ENCODE measurements at regions not wholly inside any gene's neighbourhood (a gene's known extent, or its start where the extent isn't known, plus 50 kb on each side); places are given as distances from the start of the nearest gene placed in this dataset.
"Not testable (repeated sequence)": the region's sequence is repeated elsewhere in the genome, so short reads cannot be mapped to it uniquely, and the experiment has no call there.

- H3K27me3 ChIP-seq (ENCODE audit: control insufficient read depth in 2 of 2, insufficient read depth in 1 of 2, low read length in 1 of 2): no peaks in the 10 kb centered on the region
- 85% methylated on average over 1 of the region's 1 CpG for WGBS
- peaks cover 0 to under 1% of the 10 kb centered on the region in 2 donors for H3K9me3 ChIP-seq (ENCODE audit: control insufficient read depth in 2 of 2, insufficient read depth in 1 of 2, low read length in 1 of 2)
- H3K4me1 ChIP-seq (ENCODE audit: control insufficient read depth in 2 of 2, insufficient read depth in 2 of 2, low read length in 2 of 2): no peaks in the 10 kb centered on the region
- DNase-seq (ENCODE audit: low read depth in 6 of 9, low spot score in 9 of 9): no peak
- H3K27ac ChIP-seq (ENCODE audit: low read depth in 1 of 2, low read length in 1 of 2): no peak overlapping the region
- H3K36me3 ChIP-seq (ENCODE audit: control insufficient read depth in 2 of 2, insufficient read depth in 2 of 2, low read length in 1 of 2): no peaks in the 10 kb centered on the region
- H3K4me3 ChIP-seq (ENCODE audit: low read length in 2 of 2): no peak overlapping the region
Measured at GRCh38 chr11:42976636-42977217, 335.1 kb upstream of the API5 start.

- no peak for DNase-seq (ENCODE audit: low read depth in 6 of 9, low spot score in 9 of 9)
- H3K4me3 ChIP-seq (ENCODE audit: low read length in 2 of 2): no peak overlapping the region
- 47% methylated on average over 2 of the region's 2 CpGs for whole genome bisulfite sequencing
- H3K4me1 ChIP-seq (ENCODE audit: control insufficient read depth in 2 of 2, insufficient read depth in 2 of 2, low read length in 2 of 2): no peaks in the 10 kb centered on the region
- no peak overlapping the region for H3K27ac ChIP-seq (ENCODE audit: low read depth in 1 of 2, low read length in 1 of 2)
- no peaks in the 10 kb centered on the region for H3K9me3 ChIP-seq (ENCODE audit: control insufficient read depth in 2 of 2, insufficient read depth in 1 of 2, low read length in 1 of 2)
- no peaks in the 10 kb centered on the region for H3K36me3 ChIP-seq (ENCODE audit: control insufficient read depth in 2 of 2, insufficient read depth in 2 of 2, low read length in 1 of 2)
- no peaks in the 10 kb centered on the region for H3K27me3 ChIP-seq (ENCODE audit: control insufficient read depth in 2 of 2, insufficient read depth in 1 of 2, low read length in 1 of 2)
Measured at GRCh38 chr11:42992594-42992993, 319.2 kb upstream of the API5 start.

DNA sequence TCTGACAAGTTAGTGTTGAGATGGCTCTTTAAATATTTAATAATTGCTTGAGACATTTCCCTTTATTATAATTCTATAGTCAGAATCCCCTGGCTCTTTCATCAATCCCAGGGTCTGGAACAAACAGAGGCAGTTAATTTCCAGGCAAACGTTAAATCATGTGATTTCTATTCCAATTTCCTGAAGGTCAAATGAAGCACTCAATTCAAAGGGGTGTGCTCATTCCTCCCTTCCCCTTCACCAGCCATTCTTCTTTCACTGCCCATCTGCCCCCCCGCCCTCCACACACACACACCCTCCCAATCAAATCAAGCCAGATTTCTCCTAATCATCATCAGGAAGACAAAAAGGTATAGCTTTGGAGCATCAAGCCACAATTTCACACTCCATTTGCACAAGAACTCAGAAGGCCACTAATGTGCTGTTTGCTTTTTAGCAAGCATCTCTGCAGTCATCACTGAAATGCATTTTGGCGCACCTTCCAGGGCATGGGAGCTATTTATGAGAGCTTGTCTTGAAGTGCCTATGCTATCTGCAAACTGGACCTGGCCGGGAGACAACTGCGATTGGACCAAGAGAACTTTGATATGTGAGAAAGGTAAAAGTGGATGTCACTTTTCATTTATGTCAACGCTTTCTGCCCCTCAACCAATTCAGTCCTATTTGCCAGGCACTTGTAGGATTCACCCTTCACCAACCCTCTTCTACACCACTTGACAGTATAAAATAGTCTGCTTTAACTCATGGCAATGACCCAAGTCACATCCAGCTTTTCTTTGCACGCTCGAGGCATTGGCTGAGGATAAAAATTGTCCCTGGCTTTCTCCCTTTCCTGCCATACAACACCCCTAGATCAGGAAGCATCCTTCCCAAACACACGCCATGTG, 315.1 kb upstream of the API5 start:
- no peaks in the 10 kb centered on the region for H3K27me3 ChIP-seq (ENCODE audit: control insufficient read depth in 2 of 2, insufficient read depth in 1 of 2, low read length in 1 of 2)
- DNase-seq (ENCODE audit: low read depth in 6 of 9, low spot score in 9 of 9): no peak
- H3K27ac ChIP-seq (ENCODE audit: low read depth in 1 of 2, low read length in 1 of 2): no peak overlapping the region
- H3K4me1 ChIP-seq (ENCODE audit: control insufficient read depth in 2 of 2, insufficient read depth in 2 of 2, low read length in 2 of 2): no peaks in the 10 kb centered on the region
- no peaks in the 10 kb centered on the region for H3K36me3 ChIP-seq (ENCODE audit: control insufficient read depth in 2 of 2, insufficient read depth in 2 of 2, low read length in 1 of 2)
- WGBS: 86% methylated on average over 9 of the region's 9 CpGs
- no peak overlapping the region for H3K4me3 ChIP-seq (ENCODE audit: low read length in 2 of 2)
- no peaks in the 10 kb centered on the region for H3K9me3 ChIP-seq (ENCODE audit: control insufficient read depth in 2 of 2, insufficient read depth in 1 of 2, low read length in 1 of 2)

GRCh38 chr11:43004879-43005278, 306.9 kb upstream of the API5 start:
- not testable (repeated sequence) for H3K27ac ChIP-seq (ENCODE audit: low read depth in 1 of 2, low read length in 1 of 2); DNase-seq (ENCODE audit: low read depth in 6 of 9, low spot score in 9 of 9); H3K27me3 ChIP-seq (ENCODE audit: control insufficient read depth in 2 of 2, insufficient read depth in 1 of 2, low read length in 1 of 2); H3K36me3 ChIP-seq (ENCODE audit: control insufficient read depth in 2 of 2, insufficient read depth in 2 of 2, low read length in 1 of 2); H3K9me3 ChIP-seq (ENCODE audit: control insufficient read depth in 2 of 2, insufficient read depth in 1 of 2, low read length in 1 of 2); H3K4me1 ChIP-seq (ENCODE audit: control insufficient read depth in 2 of 2, insufficient read depth in 2 of 2, low read length in 2 of 2); H3K4me3 ChIP-seq (ENCODE audit: low read length in 2 of 2)
- 91% methylated on average over 10 of the region's 10 CpGs for WGBS

GRCh38 chr11:43010042-43010441, 301.8 kb upstream of the API5 start:
- 61% methylated on average over 4 of the region's 4 CpGs for WGBS
- H3K27ac ChIP-seq (ENCODE audit: low read depth in 1 of 2, low read length in 1 of 2): no peak overlapping the region
- H3K4me1 ChIP-seq (ENCODE audit: control insufficient read depth in 2 of 2, insufficient read depth in 2 of 2, low read length in 2 of 2): no peaks in the 10 kb centered on the region
- H3K27me3 ChIP-seq (ENCODE audit: control insufficient read depth in 2 of 2, insufficient read depth in 1 of 2, low read length in 1 of 2): no peaks in the 10 kb centered on the region
- H3K9me3 ChIP-seq (ENCODE audit: control insufficient read depth in 2 of 2, insufficient read depth in 1 of 2, low read length in 1 of 2): peaks cover 0 to 4% of the 10 kb centered on the region in 2 donors
- no peak for DNase-seq (ENCODE audit: low read depth in 6 of 9, low spot score in 9 of 9)
- H3K36me3 ChIP-seq (ENCODE audit: control insufficient read depth in 2 of 2, insufficient read depth in 2 of 2, low read length in 1 of 2): no peaks in the 10 kb centered on the region
- H3K4me3 ChIP-seq (ENCODE audit: low read length in 2 of 2): no peak overlapping the region

- no peaks in the 10 kb centered on the region for H3K27me3 ChIP-seq (ENCODE audit: control insufficient read depth in 2 of 2, insufficient read depth in 1 of 2, low read length in 1 of 2)
- H3K36me3 ChIP-seq (ENCODE audit: control insufficient read depth in 2 of 2, insufficient read depth in 2 of 2, low read length in 1 of 2): no peaks in the 10 kb centered on the region
- H3K27ac ChIP-seq (ENCODE audit: low read depth in 1 of 2, low read length in 1 of 2): no peak overlapping the region
- no peaks in the 10 kb centered on the region for H3K9me3 ChIP-seq (ENCODE audit: control insufficient read depth in 2 of 2, insufficient read depth in 1 of 2, low read length in 1 of 2)
- 91% methylated on average over 2 of the region's 2 CpGs for WGBS
- H3K4me1 ChIP-seq (ENCODE audit: control insufficient read depth in 2 of 2, insufficient read depth in 2 of 2, low read length in 2 of 2): no peaks in the 10 kb centered on the region
- no peak overlapping the region for H3K4me3 ChIP-seq (ENCODE audit: low read length in 2 of 2)
- no peak for DNase-seq (ENCODE audit: low read depth in 6 of 9, low spot score in 9 of 9)
Measured at GRCh38 chr11:43012606-43013005, 299.2 kb upstream of the API5 start.

DNA sequence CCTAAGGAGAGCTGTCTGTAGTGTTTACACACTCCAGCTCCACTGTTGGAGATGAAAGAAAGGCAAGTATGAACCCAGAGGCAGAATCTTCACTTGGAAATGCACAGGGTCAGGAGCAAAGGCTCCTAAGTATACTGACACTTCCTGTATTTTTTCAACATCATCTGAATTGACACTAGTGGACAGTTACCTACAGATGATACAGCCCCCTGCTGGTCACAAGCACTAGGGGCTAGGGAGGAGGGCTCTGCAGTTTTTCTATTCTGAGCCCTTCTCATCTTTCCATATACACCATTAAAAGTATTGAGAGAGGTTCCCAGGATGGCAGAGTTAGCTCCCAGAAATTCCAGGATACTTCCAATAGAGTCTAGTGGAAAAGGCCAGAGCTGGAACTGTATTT, 290.3 kb upstream of the API5 start:
- DNase-seq (ENCODE audit: low read depth in 6 of 9, low spot score in 9 of 9): no peak
- Histone ChIP-seq H3K27ac (ENCODE audit: low read depth in 1 of 2, low read length in 1 of 2) (no peak overlapping the region), H3K4me1 (ENCODE audit: control insufficient read depth in 2 of 2, insufficient read depth in 2 of 2, low read length in 2 of 2) (no peaks in the 10 kb centered on the region), H3K4me3 (ENCODE audit: low read length in 2 of 2) (no peak overlapping the region), H3K9me3 (ENCODE audit: control insufficient read depth in 2 of 2, insufficient read depth in 1 of 2, low read length in 1 of 2) (no peaks in the 10 kb centered on the region), H3K27me3 (ENCODE audit: control insufficient read depth in 2 of 2, insufficient read depth in 1 of 2, low read length in 1 of 2) (no peaks in the 10 kb centered on the region), H3K36me3 (ENCODE audit: control insufficient read depth in 2 of 2, insufficient read depth in 2 of 2, low read length in 1 of 2) (no peaks in the 10 kb centered on the region)

DNA sequence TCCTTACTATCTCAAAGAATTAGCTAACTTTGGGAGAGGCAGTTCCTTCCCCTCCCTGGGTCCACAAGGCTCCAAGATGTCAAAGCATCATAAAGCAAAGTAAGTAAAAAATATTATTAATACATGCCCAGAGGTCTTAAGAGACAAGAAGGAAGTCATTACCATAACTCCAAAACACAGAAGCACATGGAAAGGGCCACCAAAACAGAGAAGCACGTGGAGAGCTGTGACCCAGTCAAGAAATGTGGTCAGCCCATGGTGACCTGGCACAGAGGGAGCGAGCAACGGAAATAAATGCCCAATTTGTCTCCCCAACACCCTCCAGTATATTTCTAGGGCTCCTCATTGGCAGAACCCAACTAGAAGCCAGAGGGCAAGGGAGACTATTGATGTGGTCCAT, 277.5 kb upstream of the API5 start:
- no peaks in the 10 kb centered on the region for H3K36me3 ChIP-seq (ENCODE audit: control insufficient read depth in 2 of 2, insufficient read depth in 2 of 2, low read length in 1 of 2)
- H3K27me3 ChIP-seq (ENCODE audit: control insufficient read depth in 2 of 2, insufficient read depth in 1 of 2, low read length in 1 of 2): no peaks in the 10 kb centered on the region
- 81% methylated on average over 3 of the region's 3 CpGs for WGBS
- H3K9me3 ChIP-seq (ENCODE audit: control insufficient read depth in 2 of 2, insufficient read depth in 1 of 2, low read length in 1 of 2): no peaks in the 10 kb centered on the region
- no peak overlapping the region for H3K27ac ChIP-seq (ENCODE audit: low read depth in 1 of 2, low read length in 1 of 2)
- no peak for DNase-seq (ENCODE audit: low read depth in 6 of 9, low spot score in 9 of 9)
- H3K4me3 ChIP-seq (ENCODE audit: low read length in 2 of 2): no peak overlapping the region
- no peaks in the 10 kb centered on the region for H3K4me1 ChIP-seq (ENCODE audit: control insufficient read depth in 2 of 2, insufficient read depth in 2 of 2, low read length in 2 of 2)

GRCh38 chr11:43035086-43035485, 276.7 kb upstream of the API5 start:
- Histone ChIP-seq H3K27me3 (ENCODE audit: control insufficient read depth in 2 of 2, insufficient read depth in 1 of 2, low read length in 1 of 2) (no peaks in the 10 kb centered on the region), H3K36me3 (ENCODE audit: control insufficient read depth in 2 of 2, insufficient read depth in 2 of 2, low read length in 1 of 2) (no peaks in the 10 kb centered on the region), H3K9me3 (ENCODE audit: control insufficient read depth in 2 of 2, insufficient read depth in 1 of 2, low read length in 1 of 2) (no peaks in the 10 kb centered on the region), H3K27ac (ENCODE audit: low read depth in 1 of 2, low read length in 1 of 2) (no peak overlapping the region), H3K4me1 (ENCODE audit: control insufficient read depth in 2 of 2, insufficient read depth in 2 of 2, low read length in 2 of 2) (no peaks in the 10 kb centered on the region), H3K4me3 (ENCODE audit: low read length in 2 of 2) (no peak overlapping the region)
- no peak for DNase-seq (ENCODE audit: low read depth in 6 of 9, low spot score in 9 of 9)
- WGBS: 75% methylated on average over 3 of the region's 3 CpGs
